ENCODE measurements at regions not wholly inside any gene's neighbourhood (a gene's known extent, or its start where the extent isn't known, plus 50 kb on each side); places are given as distances from the start of the nearest gene placed in this dataset.

- no peak overlapping the region for H3K27ac Mint-ChIP-seq
- ChIA-PET CTCF (interaction anchor here (1.0 kb wide), 1 partner anchor 21 kb away, joined by 3 read pairs; no protein-coding TSS in a partner anchor), POLR2A (no interaction called here)
- ATAC-seq (no peak), DNase-seq (no peak)
- H3K4me1 Mint-ChIP-seq (ENCODE audit: low read depth), result peaks cover 17% of the 10 kb centered on the region
- H3K36me3 Mint-ChIP-seq (ENCODE audit: low read depth), result no peaks in the 10 kb centered on the region
- H3K4me3 Mint-ChIP-seq, result no peak overlapping the region
- H3K27me3 Mint-ChIP-seq (ENCODE audit: low read depth), result no peaks in the 10 kb centered on the region
- H3K9me3 Mint-ChIP-seq (ENCODE audit: insufficient read depth), result no peaks in the 10 kb centered on the region
These were observed 219.8 kb upstream of the ATP2B1 start for GRCh38 chr12:89928467-89928866.

DNA sequence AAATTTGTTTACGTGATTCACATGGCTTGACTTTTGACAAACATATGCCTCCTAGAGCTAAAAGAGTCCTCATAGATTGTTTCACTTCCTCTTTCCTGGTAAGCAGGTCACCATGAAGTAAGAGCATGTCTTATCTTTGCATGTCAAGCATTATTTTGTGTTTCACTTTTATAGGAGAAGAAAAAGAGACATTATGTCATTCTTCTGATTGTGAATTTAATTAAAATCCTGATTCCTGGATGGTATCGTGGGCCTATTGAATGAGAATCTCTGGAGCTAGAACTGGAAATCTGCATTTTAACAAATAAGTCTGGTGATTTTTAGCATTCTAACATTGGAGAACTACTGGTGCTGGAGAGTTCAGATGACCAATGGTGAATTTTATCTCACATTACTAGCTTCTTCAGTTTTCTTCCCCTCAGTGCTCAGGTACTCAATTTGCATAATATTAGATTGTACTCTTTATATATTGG is 218.6 kb upstream of the ATP2B1 start:
- Mint-ChIP-seq H3K27ac (no peak overlapping the region), H3K4me3 (no peak overlapping the region), H3K36me3 (ENCODE audit: low read depth) (no peaks in the 10 kb centered on the region), H3K4me1 (ENCODE audit: low read depth) (peaks cover 8% of the 10 kb centered on the region), H3K9me3 (ENCODE audit: insufficient read depth) (no peaks in the 10 kb centered on the region), H3K27me3 (ENCODE audit: low read depth) (peaks cover under 1% of the 10 kb centered on the region)
- no peak for ATAC-seq
- ChIA-PET CTCF (interaction anchor here (0.5 kb wide), 1 partner anchor 377 kb away, joined by 3 read pairs; no protein-coding TSS in a partner anchor), POLR2A (no interaction called here)
- no peak for DNase-seq

DNA sequence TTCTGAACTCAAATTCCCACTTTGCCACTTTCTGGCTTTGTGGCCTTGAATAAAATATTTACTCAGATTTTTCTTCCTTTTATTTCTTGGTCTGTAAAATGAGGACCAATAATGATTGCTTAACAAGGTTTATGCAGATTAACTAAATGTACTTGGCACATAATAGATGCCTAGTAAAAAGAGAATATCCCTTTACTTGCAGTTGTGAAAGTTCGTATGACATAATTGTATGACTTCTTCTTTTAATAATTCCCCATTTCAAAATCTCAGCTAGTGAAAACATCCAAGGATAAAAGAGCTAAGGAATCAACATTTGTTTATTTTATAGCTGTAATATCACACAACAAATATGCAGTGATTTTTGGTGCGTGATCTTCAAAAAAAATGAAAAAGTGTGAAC is 215.6 kb upstream of the ATP2B1 start:
- no peaks in the 10 kb centered on the region for H3K9me3 Mint-ChIP-seq (ENCODE audit: insufficient read depth)
- no peaks in the 10 kb centered on the region for H3K36me3 Mint-ChIP-seq (ENCODE audit: low read depth)
- H3K4me1 Mint-ChIP-seq (ENCODE audit: low read depth), result peaks cover 7% of the 10 kb centered on the region
- no peak for DNase-seq
- peaks cover 2% of the 10 kb centered on the region for H3K27me3 Mint-ChIP-seq (ENCODE audit: low read depth)
- ChIA-PET POLR2A (no interaction called here), CTCF (interaction anchor here (1.5 kb wide), 1 partner anchor 40 kb away, joined by 6 read pairs; no protein-coding TSS in a partner anchor)
- no peak overlapping the region for H3K27ac Mint-ChIP-seq
- H3K4me3 Mint-ChIP-seq, result no peak overlapping the region
- no peak for ATAC-seq

GRCh38 chr12:89923091-89923490 is 214.5 kb upstream of the ATP2B1 start:
- DNase-seq (no peak), ATAC-seq (no peak)
- peaks cover 2% of the 10 kb centered on the region for H3K27me3 Mint-ChIP-seq (ENCODE audit: low read depth)
- POLR2A ChIA-PET, result no interaction called here
- H3K4me3 Mint-ChIP-seq, result no peak overlapping the region
- CTCF ChIA-PET, result no interaction called here
- H3K27ac Mint-ChIP-seq, result no peak overlapping the region
- no peaks in the 10 kb centered on the region for H3K9me3 Mint-ChIP-seq (ENCODE audit: insufficient read depth)
- peaks cover 7% of the 10 kb centered on the region for H3K4me1 Mint-ChIP-seq (ENCODE audit: low read depth)
- H3K36me3 Mint-ChIP-seq (ENCODE audit: low read depth), result no peaks in the 10 kb centered on the region

- H3K4me3 Mint-ChIP-seq, result no peak overlapping the region
- no peaks in the 10 kb centered on the region for H3K36me3 Mint-ChIP-seq (ENCODE audit: low read depth)
- no peaks in the 10 kb centered on the region for H3K9me3 Mint-ChIP-seq (ENCODE audit: insufficient read depth)
- no peak overlapping the region for H3K27ac Mint-ChIP-seq
- DNase-seq (no peak), ATAC-seq (no peak)
- POLR2A ChIA-PET, result no interaction called here
- CTCF ChIA-PET, result no interaction called here
- peaks cover 2% of the 10 kb centered on the region for H3K27me3 Mint-ChIP-seq (ENCODE audit: low read depth)
- H3K4me1 Mint-ChIP-seq (ENCODE audit: low read depth), result no peaks in the 10 kb centered on the region
These were observed 212.2 kb upstream of the ATP2B1 start for GRCh38 chr12:89920866-89921265.

DNA sequence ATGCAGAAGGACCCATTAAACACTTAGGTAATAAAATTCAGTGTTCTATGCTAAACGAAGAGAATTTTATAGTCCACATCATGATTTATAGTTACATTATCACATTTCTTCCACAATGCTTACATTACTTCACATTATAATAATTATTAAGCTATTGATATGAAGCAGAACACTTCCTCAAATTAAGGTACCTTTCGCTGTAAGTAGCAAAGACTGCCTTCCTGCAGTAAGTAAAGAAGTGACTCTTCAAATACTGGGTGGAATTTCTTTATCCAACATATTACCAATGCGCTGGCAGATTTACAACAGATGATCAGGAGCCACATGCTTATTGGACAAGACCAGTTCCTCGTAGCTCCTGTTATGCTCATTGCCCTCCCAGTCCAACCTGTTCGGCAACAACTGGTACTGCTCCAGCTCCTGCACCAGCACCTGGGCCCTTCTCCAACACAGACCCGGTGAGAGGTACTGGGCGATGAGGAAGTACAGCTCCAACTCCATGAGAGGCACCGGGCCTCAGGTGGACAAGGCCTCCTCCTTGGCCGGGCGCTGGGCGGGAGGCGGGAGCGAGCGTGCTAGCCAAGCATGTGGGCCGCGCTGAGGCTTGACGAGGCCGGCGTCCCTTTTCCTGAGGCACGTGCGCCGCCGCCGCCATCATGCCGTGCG is 210.7 kb upstream of the ATP2B1 start:
- H3K4me3 Mint-ChIP-seq, result no peak overlapping the region
- H3K27ac Mint-ChIP-seq, result no peak overlapping the region
- ATAC-seq (no peak), DNase-seq (no peak)
- H3K4me1 Mint-ChIP-seq (ENCODE audit: low read depth), result no peaks in the 10 kb centered on the region
- peaks cover 2% of the 10 kb centered on the region for H3K27me3 Mint-ChIP-seq (ENCODE audit: low read depth)
- ChIA-PET CTCF (interaction anchor here (0.7 to 0.9 kb wide), 2 partner anchors 31 to 168 kb away, joined by 3 read pairs; no protein-coding TSS in a partner anchor), POLR2A (no interaction called here)
- H3K36me3 Mint-ChIP-seq (ENCODE audit: low read depth), result no peaks in the 10 kb centered on the region
- no peaks in the 10 kb centered on the region for H3K9me3 Mint-ChIP-seq (ENCODE audit: insufficient read depth)

- POLR2A ChIA-PET, result no interaction called here
- ATAC-seq, result no peak
- H3K9me3 Mint-ChIP-seq (ENCODE audit: insufficient read depth), result no peaks in the 10 kb centered on the region
- H3K27ac Mint-ChIP-seq, result no peak overlapping the region
- H3K4me1 Mint-ChIP-seq (ENCODE audit: low read depth), result no peaks in the 10 kb centered on the region
- no peaks in the 10 kb centered on the region for H3K36me3 Mint-ChIP-seq (ENCODE audit: low read depth)
- CTCF ChIA-PET, result interaction anchor here (0.7 kb wide), 1 partner anchor 169 kb away, joined by 3 read pairs; no protein-coding TSS in a partner anchor
- H3K27me3 Mint-ChIP-seq (ENCODE audit: low read depth), result peaks cover 2% of the 10 kb centered on the region
- no peak overlapping the region for H3K4me3 Mint-ChIP-seq
- DNase-seq, result no peak
These were observed 209.7 kb upstream of the ATP2B1 start for GRCh38 chr12:89918172-89918846.

DNA sequence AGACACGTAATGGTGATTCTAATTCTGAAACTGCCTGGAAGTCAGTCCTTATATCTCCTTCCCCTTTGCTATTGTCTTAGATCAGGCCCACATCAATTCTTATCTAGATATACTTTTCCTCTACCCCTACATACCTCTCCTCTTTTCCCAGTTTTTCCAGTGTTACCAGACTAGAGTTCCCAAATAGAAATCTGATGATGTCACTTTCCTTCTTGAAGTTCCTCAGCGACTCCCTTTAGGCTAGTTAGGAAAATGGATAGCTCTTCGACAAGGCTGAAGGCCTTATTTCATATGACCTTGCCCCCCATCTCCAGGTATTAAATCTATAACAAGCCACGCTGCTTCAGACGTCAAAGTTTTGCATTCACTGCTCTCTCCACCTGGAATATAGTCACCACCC is 201.1 kb upstream of the ATP2B1 start:
- no peaks in the 10 kb centered on the region for H3K4me1 Mint-ChIP-seq (ENCODE audit: low read depth)
- DNase-seq (no peak), ATAC-seq (no peak)
- no peak overlapping the region for H3K4me3 Mint-ChIP-seq
- H3K9me3 Mint-ChIP-seq (ENCODE audit: insufficient read depth), result peaks cover 8% of the 10 kb centered on the region
- CTCF ChIA-PET, result no interaction called here
- H3K36me3 Mint-ChIP-seq (ENCODE audit: low read depth), result peaks cover 2% of the 10 kb centered on the region
- no peak overlapping the region for H3K27ac Mint-ChIP-seq
- no peaks in the 10 kb centered on the region for H3K27me3 Mint-ChIP-seq (ENCODE audit: low read depth)
- POLR2A ChIA-PET, result no interaction called here

DNA sequence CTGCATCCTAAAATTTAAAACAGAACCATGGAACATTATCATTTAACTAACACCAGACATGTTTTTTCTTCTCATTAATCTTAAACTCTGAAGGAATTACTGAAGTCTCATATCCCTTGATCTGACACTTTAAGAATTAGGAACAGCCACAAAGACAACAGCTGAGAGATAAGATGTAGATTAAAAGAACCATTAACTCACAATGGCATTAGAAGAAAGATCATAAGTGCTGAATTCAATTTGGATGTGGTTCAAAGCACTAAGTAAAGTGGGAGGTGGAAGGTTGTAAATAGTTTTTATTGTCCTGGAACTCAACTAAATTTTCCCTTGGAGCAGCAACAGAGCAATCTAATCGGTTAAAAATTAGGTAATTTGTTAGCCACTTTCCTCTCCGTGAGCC is 199.0 kb upstream of the ATP2B1 start:
- H3K4me1 Mint-ChIP-seq (ENCODE audit: low read depth), result no peaks in the 10 kb centered on the region
- ChIA-PET CTCF (no interaction called here), POLR2A (no interaction called here)
- no peak for ATAC-seq
- no peaks in the 10 kb centered on the region for H3K36me3 Mint-ChIP-seq (ENCODE audit: low read depth)
- no peak overlapping the region for H3K27ac Mint-ChIP-seq
- no peaks in the 10 kb centered on the region for H3K27me3 Mint-ChIP-seq (ENCODE audit: low read depth)
- H3K4me3 Mint-ChIP-seq, result no peak overlapping the region
- H3K9me3 Mint-ChIP-seq (ENCODE audit: insufficient read depth), result peaks cover 5% of the 10 kb centered on the region
- DNase-seq, result no peak

- DNase-seq (no peak), ATAC-seq (no peak)
- ChIA-PET POLR2A (no interaction called here), CTCF (no interaction called here)
- Mint-ChIP-seq H3K9me3 (ENCODE audit: insufficient read depth) (no peaks in the 10 kb centered on the region), H3K4me1 (ENCODE audit: low read depth) (no peaks in the 10 kb centered on the region), H3K27me3 (ENCODE audit: low read depth) (no peaks in the 10 kb centered on the region), H3K27ac (no peak overlapping the region), H3K36me3 (ENCODE audit: low read depth) (no peaks in the 10 kb centered on the region), H3K4me3 (no peak overlapping the region)
These were observed 198.2 kb upstream of the ATP2B1 start for GRCh38 chr12:89906824-89907223.

GRCh38 chr12:89906178-89906577 is 197.5 kb upstream of the ATP2B1 start:
- H3K4me3 Mint-ChIP-seq, result no peak overlapping the region
- POLR2A ChIA-PET, result no interaction called here
- no peaks in the 10 kb centered on the region for H3K36me3 Mint-ChIP-seq (ENCODE audit: low read depth)
- H3K27me3 Mint-ChIP-seq (ENCODE audit: low read depth), result no peaks in the 10 kb centered on the region
- CTCF ChIA-PET, result no interaction called here
- DNase-seq (no peak), ATAC-seq (no peak)
- H3K9me3 Mint-ChIP-seq (ENCODE audit: insufficient read depth), result no peaks in the 10 kb centered on the region
- no peaks in the 10 kb centered on the region for H3K4me1 Mint-ChIP-seq (ENCODE audit: low read depth)
- H3K27ac Mint-ChIP-seq, result no peak overlapping the region

DNA sequence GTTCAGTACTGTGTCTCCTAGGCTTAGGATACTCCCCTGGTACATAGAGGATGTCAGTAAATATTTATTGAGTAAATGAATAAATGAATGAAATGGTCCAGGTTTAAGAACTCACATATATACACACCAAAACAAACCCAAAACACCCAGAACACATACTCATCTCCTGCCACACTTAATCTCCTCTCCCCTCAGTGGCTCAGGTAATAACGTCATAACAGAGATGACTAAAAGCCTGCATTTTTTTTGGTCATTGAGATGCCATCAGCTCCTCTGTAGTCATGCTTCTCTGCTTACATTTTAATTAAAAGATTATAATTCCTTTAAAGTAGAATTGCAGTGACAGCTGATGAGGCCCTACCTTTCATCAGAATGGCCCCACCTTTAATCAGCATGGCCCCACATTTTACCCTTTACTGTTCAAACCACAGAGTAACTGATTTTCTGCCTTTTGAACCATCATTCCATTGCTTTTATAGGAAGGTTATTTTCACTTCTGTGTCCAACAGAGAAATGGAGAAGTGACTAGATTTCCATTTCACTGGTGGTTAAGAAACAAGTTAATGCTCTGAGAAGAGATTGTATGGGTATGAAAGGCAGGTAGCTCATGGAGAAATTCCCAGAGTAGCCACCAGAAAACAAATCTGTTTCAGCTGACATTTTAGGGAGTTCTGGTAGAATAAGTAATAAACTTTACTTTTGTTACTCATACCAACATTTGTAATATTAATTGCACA is 193.4 kb upstream of the ATP2B1 start:
- ATAC-seq (no peak), DNase-seq (no peak)
- ChIA-PET POLR2A (no interaction called here), CTCF (no interaction called here)
- Mint-ChIP-seq H3K4me1 (ENCODE audit: low read depth) (no peaks in the 10 kb centered on the region), H3K27ac (no peak overlapping the region), H3K27me3 (ENCODE audit: low read depth) (no peaks in the 10 kb centered on the region), H3K9me3 (ENCODE audit: insufficient read depth) (no peaks in the 10 kb centered on the region), H3K36me3 (ENCODE audit: low read depth) (no peaks in the 10 kb centered on the region), H3K4me3 (no peak overlapping the region)
